ENCODE measurements at regions not wholly inside any gene's neighbourhood (a gene's known extent, or its start where the extent isn't known, plus 50 kb on each side); places are given as distances from the start of the nearest gene placed in this dataset.
A peak's percentile ranks its signal among the peaks of the same experiment; 100 is the strongest.

DNA sequence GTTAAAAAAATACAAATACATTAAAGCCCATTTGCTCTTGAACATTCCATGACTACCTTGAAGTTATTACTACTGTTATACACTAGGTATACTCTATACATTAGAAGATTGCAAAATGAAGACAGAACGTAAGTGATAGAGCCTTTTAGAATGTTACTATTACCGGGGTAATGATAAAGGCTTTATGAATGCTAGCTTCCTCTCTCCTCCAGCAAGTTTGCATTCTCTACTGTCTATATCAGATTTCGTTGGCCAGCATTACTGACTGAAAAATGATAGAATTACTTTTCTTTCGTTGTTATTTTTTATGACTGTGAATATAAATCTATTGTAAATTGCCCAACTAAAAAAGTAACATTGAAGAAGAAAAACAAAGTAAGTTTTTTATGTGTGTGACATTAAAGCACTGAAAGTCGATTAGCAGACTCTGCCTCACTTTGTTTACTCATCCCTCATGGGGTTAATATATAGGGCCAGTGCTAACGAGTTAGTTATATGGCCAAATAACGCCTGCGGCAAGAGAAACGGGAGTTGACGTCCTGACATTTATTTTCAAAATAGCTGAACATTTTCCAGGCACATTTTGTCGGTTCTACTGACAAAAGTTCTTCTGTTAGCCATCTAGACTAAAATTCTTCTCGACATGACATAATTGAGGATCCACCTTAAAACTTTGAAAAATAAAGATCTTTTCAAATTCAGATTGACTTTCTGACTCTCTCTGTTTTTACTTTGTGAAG, 163.8 kb upstream of the KITLG start:
- H3K4me3 ChIP-seq (ENCODE audit: low read length) = no peak overlapping the region
- TF ChIP-seq, protein P1, sequence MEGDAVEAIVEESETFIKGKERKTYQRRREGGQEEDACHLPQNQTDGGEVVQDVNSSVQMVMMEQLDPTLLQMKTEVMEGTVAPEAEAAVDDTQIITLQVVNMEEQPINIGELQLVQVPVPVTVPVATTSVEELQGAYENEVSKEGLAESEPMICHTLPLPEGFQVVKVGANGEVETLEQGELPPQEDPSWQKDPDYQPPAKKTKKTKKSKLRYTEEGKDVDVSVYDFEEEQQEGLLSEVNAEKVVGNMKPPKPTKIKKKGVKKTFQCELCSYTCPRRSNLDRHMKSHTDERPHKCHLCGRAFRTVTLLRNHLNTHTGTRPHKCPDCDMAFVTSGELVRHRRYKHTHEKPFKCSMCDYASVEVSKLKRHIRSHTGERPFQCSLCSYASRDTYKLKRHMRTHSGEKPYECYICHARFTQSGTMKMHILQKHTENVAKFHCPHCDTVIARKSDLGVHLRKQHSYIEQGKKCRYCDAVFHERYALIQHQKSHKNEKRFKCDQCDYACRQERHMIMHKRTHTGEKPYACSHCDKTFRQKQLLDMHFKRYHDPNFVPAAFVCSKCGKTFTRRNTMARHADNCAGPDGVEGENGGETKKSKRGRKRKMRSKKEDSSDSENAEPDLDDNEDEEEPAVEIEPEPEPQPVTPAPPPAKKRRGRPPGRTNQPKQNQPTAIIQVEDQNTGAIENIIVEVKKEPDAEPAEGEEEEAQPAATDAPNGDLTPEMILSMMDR (IDR thresholded peaks at IDR 0.05; ENCODE audit: insufficient read depth, low read depth, low read length, missing control alignments) = no peak
- peak; percentile 13 for DNase-seq (ENCODE audit: low read depth)

DNA sequence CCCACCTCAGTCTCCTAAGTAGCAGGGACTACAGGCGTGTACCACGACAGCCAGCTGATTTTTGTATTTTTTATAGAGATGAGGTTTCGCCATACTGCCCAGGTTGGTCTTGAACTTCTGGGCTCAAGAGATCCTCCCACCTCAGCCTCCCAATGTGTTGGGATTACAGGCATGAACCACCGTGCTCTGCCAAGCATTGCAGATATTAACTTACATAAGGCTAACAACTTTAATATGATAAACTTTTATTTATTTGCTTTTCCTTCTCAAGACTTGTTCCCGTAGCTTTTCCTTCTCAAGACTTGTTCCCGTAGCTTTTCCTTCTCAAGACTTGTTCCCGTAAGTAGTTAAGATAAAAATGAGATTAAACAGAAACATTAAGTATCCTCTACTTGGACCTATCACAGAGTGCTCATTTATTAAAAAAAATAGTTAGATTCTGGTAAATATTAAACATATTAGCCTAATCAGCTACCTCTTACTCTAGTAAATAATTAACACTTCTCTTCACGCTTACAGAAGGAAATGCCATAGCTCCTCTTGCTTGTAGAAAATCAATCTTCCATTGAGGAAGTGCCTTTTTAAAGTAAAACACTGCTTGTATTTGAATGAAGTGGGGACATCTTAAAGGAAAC, 157.7 kb upstream of the KITLG start:
- no peak overlapping the region for H3K4me3 ChIP-seq (ENCODE audit: low read length)
- TF ChIP-seq, protein P1 (IDR thresholded peaks at IDR 0.05; ENCODE audit: insufficient read depth, low read depth, low read length, missing control alignments) = no peak
- no peak for DNase-seq (ENCODE audit: low read depth)

DNA sequence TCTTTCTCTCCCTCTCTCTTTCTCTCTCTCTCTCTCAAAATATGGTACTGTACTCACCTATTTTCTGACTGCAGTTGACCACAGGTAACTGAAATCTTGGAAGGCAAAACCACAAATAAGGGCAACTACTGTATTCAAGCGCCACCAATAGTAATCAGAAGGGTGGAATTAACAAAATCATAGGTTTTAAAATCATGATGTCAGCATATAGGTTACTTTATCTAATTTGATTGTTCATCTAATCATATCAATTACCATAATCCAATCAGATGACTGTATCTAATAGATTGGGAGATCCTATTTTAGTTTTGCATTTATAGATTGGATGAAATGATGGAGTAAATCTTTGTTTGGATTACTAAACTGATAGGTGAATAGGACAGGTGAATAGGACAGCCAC, 155.8 kb upstream of the KITLG start:
- H3K4me3 ChIP-seq (ENCODE audit: low read length) = no peak overlapping the region
- TF ChIP-seq, protein P1 (IDR thresholded peaks at IDR 0.05; ENCODE audit: insufficient read depth, low read depth, low read length, missing control alignments) = no peak
- no peak for DNase-seq (ENCODE audit: low read depth)

DNA sequence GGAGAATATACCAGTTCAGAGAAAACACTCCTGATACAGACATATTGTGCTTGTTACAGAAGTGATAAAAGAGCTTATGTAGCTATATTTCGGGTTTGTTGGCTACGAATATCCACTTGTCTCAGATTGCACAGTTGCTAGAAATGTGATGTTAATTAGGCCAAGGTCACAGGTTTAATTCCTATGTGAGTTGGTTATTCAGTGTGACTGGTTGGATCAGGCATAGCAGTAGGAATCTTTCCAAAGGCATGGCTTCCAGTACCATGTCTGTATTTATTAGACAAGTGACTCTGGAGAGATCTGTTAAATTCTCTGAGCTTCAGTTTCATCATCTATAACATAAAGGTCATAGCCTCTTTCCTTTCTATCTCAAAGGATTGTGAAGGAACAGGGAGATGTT, 152.7 kb upstream of the KITLG start:
- TF ChIP-seq, protein P1 (IDR thresholded peaks at IDR 0.05; ENCODE audit: insufficient read depth, low read depth, low read length, missing control alignments) = no peak
- DNase-seq (ENCODE audit: low read depth) = no peak
- H3K4me3 ChIP-seq (ENCODE audit: low read length) = no peak overlapping the region

DNA sequence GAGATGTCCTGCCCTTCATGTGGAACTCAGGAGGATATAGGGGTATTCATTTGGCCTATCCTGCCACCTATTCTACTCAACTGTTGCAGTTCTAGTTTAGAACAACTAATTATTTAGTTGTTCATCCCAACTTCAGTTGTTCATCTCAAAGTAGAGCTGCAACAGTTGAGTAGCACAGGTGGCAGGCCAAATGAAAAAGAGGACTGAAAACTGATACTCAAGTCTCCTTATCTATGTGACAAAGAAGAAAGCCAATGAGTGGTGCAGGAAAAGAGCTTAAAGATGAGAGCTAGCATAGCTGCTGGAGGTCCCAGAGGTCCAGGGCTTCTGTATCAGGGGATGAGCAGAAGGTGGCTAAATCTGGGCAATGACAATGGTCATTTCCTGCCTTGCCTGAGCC, 148.9 kb upstream of the KITLG start:
- no peak overlapping the region for H3K4me3 ChIP-seq (ENCODE audit: low read length)
- no peak for DNase-seq (ENCODE audit: low read depth)
- TF ChIP-seq, protein P1 (IDR thresholded peaks at IDR 0.05; ENCODE audit: insufficient read depth, low read depth, low read length, missing control alignments) = no peak

DNA sequence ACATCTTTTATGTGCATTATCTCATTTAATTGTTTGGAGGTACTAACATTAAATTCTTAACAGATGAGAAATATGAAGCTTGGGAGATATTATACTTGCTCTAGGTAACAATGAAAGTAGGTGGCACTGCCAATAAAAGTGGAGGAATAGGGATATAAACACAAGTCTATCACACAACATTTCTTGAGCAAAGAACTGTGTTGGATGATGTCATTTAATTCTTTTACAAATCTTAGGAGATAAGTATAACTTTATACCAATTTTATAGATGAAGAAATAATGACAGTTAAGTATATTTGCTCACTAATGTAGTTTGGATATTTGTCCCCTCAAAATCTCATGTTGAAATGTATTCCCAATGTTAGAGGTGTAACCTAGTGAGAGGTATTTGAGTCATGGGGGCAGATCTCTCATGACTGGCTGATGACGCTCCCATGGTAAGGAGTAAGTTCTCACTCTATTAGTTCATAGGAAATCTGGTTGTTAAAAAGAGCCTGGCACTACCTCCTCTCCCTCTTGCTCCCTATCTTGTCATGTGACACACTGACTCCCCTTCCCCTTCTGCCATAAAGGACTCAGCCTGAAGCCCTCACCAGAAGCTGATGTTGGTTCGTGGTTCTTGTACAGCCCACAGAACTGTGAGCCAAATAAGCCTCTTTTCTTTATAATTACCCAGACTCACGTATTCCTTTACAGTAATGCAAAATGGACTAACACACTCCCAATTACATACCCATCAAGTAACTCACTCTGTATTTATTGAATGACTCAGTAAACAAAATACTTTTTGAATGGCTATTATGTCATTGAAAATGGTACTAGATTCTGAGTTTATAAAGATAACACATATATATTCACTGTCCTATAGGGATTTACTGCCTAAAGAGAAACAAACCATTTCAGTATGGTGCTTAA, 146.8 kb upstream of the KITLG start:
- DNase-seq (ENCODE audit: low read depth) = peak; percentile 85
- TF ChIP-seq, protein P1 (IDR thresholded peaks at IDR 0.05; ENCODE audit: insufficient read depth, low read depth, low read length, missing control alignments) = no peak
- H3K4me3 ChIP-seq (ENCODE audit: low read length) = no peak overlapping the region

Measured in epithelial cell of esophagus (primary cell).